Panc1 (cell line): ENCODE measurements at regions not wholly inside any gene's neighbourhood (a gene's known extent, or its start where the extent isn't known, plus 50 kb on each side); places are given as distances from the start of the nearest gene placed in this dataset.

ENCODE experiments used
- ATAC-seq: fragments of 200-7000 bp; cut with Tn5 transposase; 2 replicates; pipeline ENCODE4 v1.9.1; 2020; ENCODE audit warnings: mild to moderate bottlenecking, moderate library complexity
- BruUV-seq: library from RNA; stranded (reverse); fragments of 400-500 nt; replicated peaks from 2 replicates; lab custom pipeline; 2021; lab: Mats Ljungman, UMichigan
- CTCF ChIA-PET: fragments of 300-600 bp; sonication (Branson Sonifier 250); formaldehyde crosslinking; loops from one replicate; lab custom pipeline; 2022; ENCODE audit warnings: antibody characterized with exemption; lab: Charles Lee
- POLR2A ChIA-PET: fragments of 300-600 bp; sonication (Branson Sonifier 250); formaldehyde crosslinking; loops from one replicate; lab custom pipeline; 2022; ENCODE audit warnings: antibody characterized with exemption; lab: Charles Lee
- DNase-seq: peaks from one replicate; pipeline ENCODE4 v3.0.0-alpha.2; 2010; ENCODE audit warnings: low read depth, low spot score
- H3K27ac ChIP-seq: 2 replicates; pipeline ENCODE4 v1.5.1; 2011; ENCODE audit warnings: mild to moderate bottlenecking, low read length, inconsistent platforms
- H3K27me3 ChIP-seq: fragments of 200-500 bp; sonication (Bioruptor generic); 2 replicates; pipeline ENCODE4 v1.6.0; 2014; ENCODE audit warnings: low read length, inconsistent platforms; ENCODE audit not compliant: control insufficient read depth, insufficient read depth
- H3K36me3 ChIP-seq: fragments of 200-500 bp; sonication (Bioruptor generic); 2 replicates; pipeline ENCODE4 v1.5.1; 2014; ENCODE audit warnings: inconsistent platforms, mild to moderate bottlenecking, low read length, moderate library complexity; ENCODE audit not compliant: control insufficient read depth, insufficient read depth
- H3K4me1 ChIP-seq: 2 replicates; pipeline ENCODE4 v1.5.1; 2011; ENCODE audit warnings: inconsistent platforms, mild to moderate bottlenecking, low read length, moderate library complexity; ENCODE audit not compliant: control insufficient read depth, insufficient read depth
- H3K4me3 ChIP-seq, 2 experiments: 2 replicates each; pipeline ENCODE4 v1.5.1; 2011 to 2012; ENCODE audit warnings: low read depth in 2 of 2, low read length in 2 of 2, mild to moderate bottlenecking in 2 of 2, inconsistent platforms in 1 of 2, moderate library complexity in 1 of 2
- H3K9me3 ChIP-seq: fragments of 200-500 bp; sonication (Bioruptor generic); 2 replicates; pipeline ENCODE4 v1.5.1; 2014; ENCODE audit warnings: low read depth, mild to moderate bottlenecking, inconsistent platforms, low read length, moderate library complexity; ENCODE audit not compliant: control insufficient read depth, insufficient read depth
- CTCF ChIP-seq: fragments of 450-650 bp; IDR thresholded peaks from 2 replicates; pipeline ENCODE4 v1.5.1; 2017; ENCODE audit warnings: mild to moderate bottlenecking
- POLR2AphosphoS5 ChIP-seq: IDR thresholded peaks from 2 replicates; pipeline ENCODE4 v1.6.1; 2012; ENCODE audit warnings: mild to moderate bottlenecking, low read depth, low read length, moderate library complexity
- REST ChIP-seq, 2 experiments: IDR thresholded peaks; 2 replicates each; pipeline ENCODE4 v1.6.1; 2011 to 2012; ENCODE audit warnings: low read depth in 2 of 2, control low read depth in 1 of 2, low read length in 1 of 2, mild to moderate bottlenecking in 1 of 2, moderate library complexity in 1 of 2; ENCODE audit not compliant: insufficient read depth in 1 of 2
- SIN3A ChIP-seq: IDR thresholded peaks from 2 replicates; pipeline ENCODE4 v1.6.1; 2012; ENCODE audit warnings: low read depth, mild to moderate bottlenecking, low read length, moderate library complexity, borderline replicate concordance; ENCODE audit not compliant: insufficient read depth
- TCF7L2 ChIP-seq: IDR thresholded peaks from 2 replicates; pipeline ENCODE4 v1.6.1; 2011; ENCODE audit warnings: mild to moderate bottlenecking, low read depth, low read length, inconsistent platforms
- in situ Hi-C: cut with HindIII; loops from 2 replicates; pipeline ENCODE4 v1.10.0; 2016; ENCODE audit warnings: low sequenced_read_pairs, low pct_unique_long_range_greater_than_20kb
- intact Hi-C: fragments of 100-400 bp; cut with micrococcal nuclease; formaldehyde crosslinking; loops from one replicate; pipeline ENCODE4 v1.10.0; 2022; ENCODE audit not compliant: unreplicated experiment

GRCh38 chr3:176141837-176142236 lies 1055.4 kb downstream of the TBL1XR1 start:
- ATAC-seq: no peak
- Histone ChIP-seq H3K36me3 (no peaks in the 10 kb centered on the region), H3K9me3 (0 out of 2 replicates have a peak, but pooled peaks cover 6% of the 10 kb centered on the region), H3K4me1 (no peaks in the 10 kb centered on the region), H3K27ac (no peak overlapping the region), H3K4me3 (no peak overlapping the region), H3K27me3 (no peaks in the 10 kb centered on the region)
- BruUV-seq: no TSS peak
- CTCF ChIA-PET: no interaction called here
- intact Hi-C loops (no loop called here), in situ Hi-C loops (no loop called here)
- POLR2A ChIA-PET: no interaction called here
- TF ChIP-seq CTCF (no peak), POLR2AphosphoS5 (no peak), REST (IDR thresholded peaks at IDR 0.05; ENCODE audit: insufficient read depth in 1 of 2, low read depth in 2 of 2, low read length in 1 of 2) (no peak), SIN3A (no peak), TCF7L2 (no peak)
- DNase-seq: no peak

GRCh38 chr3:176120507-176120906 lies 1076.8 kb downstream of the TBL1XR1 start:
- TF ChIP-seq TCF7L2: no peak
- no peak for TF ChIP-seq REST (IDR thresholded peaks at IDR 0.05; ENCODE audit: insufficient read depth in 1 of 2, low read depth in 2 of 2, low read length in 1 of 2)
- TF ChIP-seq CTCF: no peak
- no peak for TF ChIP-seq SIN3A
- no peak for TF ChIP-seq POLR2AphosphoS5
- no TSS peak for BruUV-seq
- Histone ChIP-seq H3K4me3 (no peak overlapping the region), H3K27me3 (no peaks in the 10 kb centered on the region), H3K9me3 (0 out of 2 replicates have a peak, but pooled peaks cover 2% of the 10 kb centered on the region), H3K36me3 (no peaks in the 10 kb centered on the region), H3K4me1 (no peaks in the 10 kb centered on the region), H3K27ac (no peak overlapping the region)
- POLR2A ChIA-PET: no interaction called here
- ATAC-seq (no peak), DNase-seq (no peak)
- in situ Hi-C loops (no loop called here), intact Hi-C loops (no loop called here)
- CTCF ChIA-PET: no interaction called here
